Activated CD8-positive, alpha-beta memory T cell treated with anti-CD3 and anti-CD28 coated beads, Interleukin-2, amount 10 ng/mL, durations not matched to agents 7 days and 5 days (primary cell): ENCODE measurements at regions not wholly inside any gene's neighbourhood (a gene's known extent, or its start where the extent isn't known, plus 50 kb on each side); places are given as distances from the start of the nearest gene placed in this dataset.

Experiments used
- ATAC-seq: fragments of 150-1000 bp; cut with Tn5 transposase; one replicate; pipeline ENCODE4 v1.10.0; 2021; ENCODE audit warnings: moderate library complexity
- CTCF ChIA-PET: fragments of 350-600 bp; sonication (Branson Sonifier 250); formaldehyde crosslinking; loops from one replicate; lab custom pipeline; 2021; ENCODE audit warnings: antibody characterized with exemption; lab: Charles Lee
- DNase-seq: peaks from one replicate; pipeline ENCODE4 v3.0.0-alpha.2; 2020
- H3K27ac Mint-ChIP-seq: one replicate; pipeline ENCODE4 v1.8.0; 2021; ENCODE audit warnings: mild to moderate bottlenecking, mixed read lengths
- H3K27me3 Mint-ChIP-seq: one replicate; pipeline ENCODE4 v1.8.0; 2021; ENCODE audit warnings: mixed read lengths
- H3K36me3 Mint-ChIP-seq: one replicate; pipeline ENCODE4 v1.8.0; 2021; ENCODE audit warnings: mild to moderate bottlenecking, mixed read lengths
- H3K4me1 Mint-ChIP-seq: one replicate; pipeline ENCODE4 v1.8.0; 2021; ENCODE audit warnings: mixed read lengths
- H3K4me3 Mint-ChIP-seq: one replicate; pipeline ENCODE4 v1.8.0; 2021; ENCODE audit warnings: mild to moderate bottlenecking, moderate library complexity, mixed read lengths
- H3K9me3 Mint-ChIP-seq: one replicate; pipeline ENCODE4 v1.8.0; 2022; ENCODE audit warnings: low read depth, mixed read lengths

DNA sequence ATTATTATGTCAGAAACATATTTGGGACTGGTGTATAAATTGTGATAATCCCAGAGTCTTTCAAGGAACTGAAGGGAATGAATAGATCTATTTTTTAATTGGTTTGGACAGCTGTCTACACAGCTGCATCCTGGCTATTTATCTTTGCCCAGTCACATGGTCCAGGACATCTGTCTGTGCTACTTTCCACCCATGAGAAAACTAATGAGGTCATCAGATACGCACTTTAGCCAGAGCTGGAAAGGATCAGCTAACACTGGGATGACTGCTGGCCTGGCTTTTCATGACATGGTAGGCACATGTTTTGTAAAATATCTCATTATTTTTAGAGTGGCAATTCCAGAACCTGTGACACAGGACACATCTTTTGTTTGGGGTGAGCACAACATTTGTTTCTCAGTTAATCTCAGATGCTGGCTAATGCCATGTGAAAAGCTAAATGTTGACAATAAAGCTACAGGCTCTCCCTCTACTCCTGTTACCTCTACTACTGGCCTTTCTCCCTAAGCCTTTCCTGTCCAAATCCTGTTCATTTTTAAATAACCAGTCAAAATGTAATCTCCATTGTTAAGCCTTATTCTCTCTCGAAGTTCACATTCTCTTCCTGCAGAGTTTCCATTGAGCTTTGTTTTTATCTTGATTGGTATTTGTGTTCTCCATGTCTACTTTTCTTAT lies 500.7 kb downstream of the RIT2 start:
- no peaks in the 10 kb centered on the region for H3K27me3 Mint-ChIP-seq
- ATAC-seq (no peak), DNase-seq (no peak)
- no peak overlapping the region for H3K4me3 Mint-ChIP-seq
- no peaks in the 10 kb centered on the region for H3K36me3 Mint-ChIP-seq
- no peak overlapping the region for H3K27ac Mint-ChIP-seq
- H3K9me3 Mint-ChIP-seq = peaks cover 2% of the 10 kb centered on the region
- CTCF ChIA-PET = no interaction called here
- no peaks in the 10 kb centered on the region for H3K4me1 Mint-ChIP-seq

DNA sequence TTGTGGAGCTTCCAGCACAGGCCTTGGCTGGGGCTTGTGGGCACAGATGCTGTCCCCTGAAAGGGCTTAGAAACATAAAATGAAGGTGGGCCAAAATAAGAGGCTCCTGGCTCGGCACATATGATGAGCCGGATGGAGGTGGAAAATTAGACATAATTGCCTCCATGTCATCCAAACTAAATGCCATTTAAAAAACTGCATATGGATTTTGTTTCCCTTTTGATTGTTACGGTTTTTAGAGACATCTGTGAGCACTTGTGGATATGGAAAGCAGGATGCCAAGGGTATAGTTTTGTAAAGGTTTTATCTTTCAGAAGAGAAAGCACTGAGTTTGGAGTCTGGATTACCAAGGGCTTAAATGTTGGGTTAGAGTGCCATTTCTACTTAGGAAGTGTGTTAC lies 498.3 kb downstream of the RIT2 start:
- no peak overlapping the region for H3K4me3 Mint-ChIP-seq
- no peaks in the 10 kb centered on the region for H3K4me1 Mint-ChIP-seq
- H3K27ac Mint-ChIP-seq = no peak overlapping the region
- CTCF ChIA-PET = no interaction called here
- no peaks in the 10 kb centered on the region for H3K36me3 Mint-ChIP-seq
- DNase-seq (no peak), ATAC-seq (no peak)
- H3K9me3 Mint-ChIP-seq = peaks cover 2% of the 10 kb centered on the region
- no peaks in the 10 kb centered on the region for H3K27me3 Mint-ChIP-seq

DNA sequence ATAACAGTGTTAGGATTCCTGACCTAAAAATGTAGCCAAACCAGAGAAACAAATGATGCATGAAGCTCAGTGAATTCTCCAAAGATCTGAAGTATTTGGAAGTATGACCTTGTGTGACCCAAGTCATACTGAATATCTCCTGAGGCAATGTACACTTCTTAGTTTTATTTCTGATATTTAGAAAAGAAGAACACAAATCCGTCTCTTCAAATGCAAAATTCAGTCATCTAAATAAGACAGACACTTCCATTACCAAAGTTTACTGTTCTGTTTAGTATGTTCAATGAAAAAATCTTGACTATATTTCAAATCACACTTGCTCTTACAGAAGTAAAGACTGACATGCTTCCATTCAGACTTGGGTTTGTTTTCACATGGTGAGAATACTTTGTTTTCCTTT lies 495.7 kb downstream of the RIT2 start:
- Mint-ChIP-seq H3K4me3 (no peak overlapping the region), H3K36me3 (no peaks in the 10 kb centered on the region), H3K4me1 (no peaks in the 10 kb centered on the region), H3K27ac (no peak overlapping the region), H3K9me3 (peaks cover 3% of the 10 kb centered on the region), H3K27me3 (no peaks in the 10 kb centered on the region)
- ATAC-seq (no peak), DNase-seq (no peak)
- CTCF ChIA-PET = no interaction called here

DNA sequence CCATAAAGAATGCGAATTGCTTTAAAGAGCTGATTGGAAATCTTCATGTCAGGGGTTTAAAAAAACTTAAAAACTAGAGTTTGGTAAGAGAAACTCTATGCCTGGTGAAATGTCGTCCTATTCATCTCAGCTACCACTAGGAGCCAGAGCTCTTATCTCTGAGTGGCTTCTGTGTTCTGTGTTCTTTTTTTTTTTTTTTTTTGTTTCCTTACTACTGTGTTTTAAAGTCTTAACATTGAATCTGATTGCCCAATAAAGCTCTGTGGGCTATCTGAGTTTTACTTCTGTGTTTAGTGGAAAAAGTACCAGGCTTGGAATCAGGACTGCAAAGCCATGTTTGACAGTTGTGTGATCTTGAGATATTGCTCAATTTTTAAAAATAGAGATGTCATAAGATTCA lies 494.8 kb downstream of the RIT2 start:
- CTCF ChIA-PET = interaction anchor here (0.6 kb wide), 1 partner anchor 296 kb away, joined by 3 read pairs; no protein-coding TSS in a partner anchor

DNA sequence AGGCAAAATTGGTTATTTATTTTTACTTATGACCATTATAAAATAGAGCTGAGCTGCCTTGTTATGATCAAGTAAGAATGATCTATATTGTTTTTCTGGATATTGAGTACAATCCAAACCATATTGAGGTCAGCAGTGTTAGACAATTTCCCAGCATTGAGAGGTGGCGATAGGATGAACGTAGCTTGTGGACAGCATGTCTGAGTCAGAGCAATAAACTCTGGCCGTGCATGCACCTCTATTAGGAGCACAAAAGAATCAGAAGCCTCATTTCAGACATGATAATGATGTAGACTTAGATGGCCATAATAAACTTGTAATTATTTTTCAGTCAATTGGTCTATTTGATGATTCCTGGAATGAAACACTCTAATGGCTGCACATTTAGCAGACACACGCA lies 491.6 kb downstream of the RIT2 start:
- CTCF ChIA-PET = no interaction called here
- ATAC-seq (no peak), DNase-seq (no peak)
- no peaks in the 10 kb centered on the region for H3K4me1 Mint-ChIP-seq
- no peak overlapping the region for H3K27ac Mint-ChIP-seq
- H3K27me3 Mint-ChIP-seq = no peaks in the 10 kb centered on the region
- no peaks in the 10 kb centered on the region for H3K36me3 Mint-ChIP-seq
- H3K4me3 Mint-ChIP-seq = no peak overlapping the region
- peaks cover 8% of the 10 kb centered on the region for H3K9me3 Mint-ChIP-seq

More for the DNA sequence above, 494.8 kb downstream of the RIT2 start:
- no peak for ATAC-seq
- no peaks in the 10 kb centered on the region for H3K4me1 Mint-ChIP-seq
- no peak overlapping the region for H3K4me3 Mint-ChIP-seq
- H3K27ac Mint-ChIP-seq = no peak overlapping the region
- no peaks in the 10 kb centered on the region for H3K27me3 Mint-ChIP-seq
- DNase-seq = no peak
- no peaks in the 10 kb centered on the region for H3K36me3 Mint-ChIP-seq
- H3K9me3 Mint-ChIP-seq = peaks cover 7% of the 10 kb centered on the region

DNA sequence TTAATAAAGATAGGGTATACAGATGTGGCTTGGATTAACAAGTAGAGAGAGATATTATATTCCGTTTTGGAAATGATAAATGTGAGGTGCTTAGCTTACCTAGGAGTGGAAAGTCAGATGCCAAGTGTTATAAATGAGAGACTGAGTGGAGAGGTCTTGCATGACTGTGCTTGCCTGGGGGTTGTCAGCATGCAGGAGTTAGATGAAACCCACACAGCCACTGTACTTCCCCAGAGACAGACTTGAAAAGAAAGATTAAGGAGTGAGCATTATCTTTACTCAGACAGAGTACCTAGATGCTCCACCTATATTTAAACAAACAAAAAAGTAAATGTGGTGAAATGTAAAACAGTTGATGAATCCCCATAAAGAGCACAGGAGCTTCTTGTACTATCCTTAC lies 482.7 kb downstream of the RIT2 start:
- no peak for DNase-seq
- CTCF ChIA-PET = no interaction called here
- H3K4me1 Mint-ChIP-seq = no peaks in the 10 kb centered on the region
- no peak overlapping the region for H3K4me3 Mint-ChIP-seq
- no peak overlapping the region for H3K27ac Mint-ChIP-seq
- H3K36me3 Mint-ChIP-seq = no peaks in the 10 kb centered on the region
- ATAC-seq = no peak
- no peaks in the 10 kb centered on the region for H3K27me3 Mint-ChIP-seq
- peaks cover 7% of the 10 kb centered on the region for H3K9me3 Mint-ChIP-seq

DNA sequence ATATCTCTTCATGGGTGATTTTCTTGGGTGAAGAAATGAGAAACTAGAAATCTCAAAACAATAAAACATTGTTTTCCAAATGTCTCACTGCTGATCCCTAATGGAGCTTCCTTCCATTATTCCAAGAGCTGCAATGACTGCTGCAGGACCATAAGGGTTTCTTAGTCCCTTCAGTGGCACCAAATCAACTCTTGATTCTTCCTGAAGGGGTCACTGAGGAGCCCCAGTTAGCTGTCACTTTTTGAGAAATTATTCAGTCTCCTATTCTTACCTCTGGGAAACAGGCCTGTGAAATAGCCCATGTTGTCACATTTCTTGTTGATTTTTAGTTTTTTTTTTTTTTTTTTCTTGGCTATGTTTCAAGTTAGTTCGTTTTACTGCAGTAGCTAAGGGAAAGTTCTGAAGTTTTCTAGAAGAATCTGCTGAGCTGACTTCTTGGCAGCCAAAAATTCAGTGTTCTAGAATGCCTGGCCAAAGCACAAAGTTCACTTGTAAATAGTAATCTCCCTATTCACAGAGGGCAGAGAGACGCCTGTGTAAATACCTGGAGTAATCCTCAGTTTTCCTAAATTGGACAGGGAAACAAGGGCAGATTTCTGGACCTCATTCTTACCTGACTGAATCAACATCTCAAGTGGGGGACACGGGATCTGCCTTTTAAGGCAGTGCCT lies 480.0 kb downstream of the RIT2 start:
- peaks cover 12% of the 10 kb centered on the region for H3K9me3 Mint-ChIP-seq
- no peak for DNase-seq
- H3K27ac Mint-ChIP-seq = no peak overlapping the region
- no peak overlapping the region for H3K4me3 Mint-ChIP-seq
- no peaks in the 10 kb centered on the region for H3K36me3 Mint-ChIP-seq
- CTCF ChIA-PET = no interaction called here
- H3K27me3 Mint-ChIP-seq = no peaks in the 10 kb centered on the region
- ATAC-seq = no peak
- no peaks in the 10 kb centered on the region for H3K4me1 Mint-ChIP-seq

DNA sequence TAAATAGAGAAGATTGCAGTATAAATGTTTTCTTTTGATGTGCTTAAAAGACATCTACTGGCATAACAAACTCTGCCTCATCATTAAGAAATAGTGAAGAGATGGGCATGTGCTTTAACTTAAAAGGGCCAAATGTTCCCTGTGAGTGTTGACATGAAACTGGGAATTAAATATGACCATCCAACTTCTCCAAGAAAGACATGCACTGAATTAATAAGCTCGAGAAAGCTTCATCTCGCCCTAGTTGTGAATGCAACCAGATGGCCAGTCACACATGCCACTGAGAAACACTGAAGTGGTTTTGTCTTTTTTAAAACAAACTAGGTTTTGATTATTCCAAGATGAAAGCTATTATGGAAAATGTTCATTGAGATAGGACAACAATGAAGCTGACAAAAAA lies 479.2 kb downstream of the RIT2 start:
- H3K27me3 Mint-ChIP-seq = no peaks in the 10 kb centered on the region
- ATAC-seq = no peak
- H3K27ac Mint-ChIP-seq = no peak overlapping the region
- H3K4me3 Mint-ChIP-seq = no peak overlapping the region
- CTCF ChIA-PET = no interaction called here
- DNase-seq = no peak
- H3K4me1 Mint-ChIP-seq = no peaks in the 10 kb centered on the region
- peaks cover 10% of the 10 kb centered on the region for H3K9me3 Mint-ChIP-seq
- no peaks in the 10 kb centered on the region for H3K36me3 Mint-ChIP-seq

DNA sequence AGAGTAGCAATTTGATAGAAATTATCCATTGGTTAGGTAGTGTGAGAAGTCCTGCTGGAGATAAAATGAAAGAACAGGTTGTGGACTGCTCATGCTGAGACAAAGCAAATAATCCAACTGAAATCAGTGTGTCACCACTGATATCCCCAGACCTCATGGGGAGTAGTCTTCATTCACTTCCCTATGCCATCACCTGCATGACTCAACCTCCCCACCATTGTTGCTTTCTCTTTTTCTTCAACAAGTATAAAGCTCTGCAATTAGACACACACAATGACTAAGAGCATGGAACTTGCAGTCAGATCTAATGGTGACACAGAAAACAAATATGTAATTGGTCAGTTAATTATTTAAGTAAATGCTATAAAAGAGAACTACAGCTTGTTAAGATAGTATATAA lies 475.3 kb downstream of the RIT2 start:
- no peaks in the 10 kb centered on the region for H3K36me3 Mint-ChIP-seq
- peaks cover 8% of the 10 kb centered on the region for H3K9me3 Mint-ChIP-seq
- no peak overlapping the region for H3K4me3 Mint-ChIP-seq
- ATAC-seq (no peak), DNase-seq (no peak)
- CTCF ChIA-PET = no interaction called here
- H3K27ac Mint-ChIP-seq = no peak overlapping the region
- H3K27me3 Mint-ChIP-seq = no peaks in the 10 kb centered on the region
- no peaks in the 10 kb centered on the region for H3K4me1 Mint-ChIP-seq

DNA sequence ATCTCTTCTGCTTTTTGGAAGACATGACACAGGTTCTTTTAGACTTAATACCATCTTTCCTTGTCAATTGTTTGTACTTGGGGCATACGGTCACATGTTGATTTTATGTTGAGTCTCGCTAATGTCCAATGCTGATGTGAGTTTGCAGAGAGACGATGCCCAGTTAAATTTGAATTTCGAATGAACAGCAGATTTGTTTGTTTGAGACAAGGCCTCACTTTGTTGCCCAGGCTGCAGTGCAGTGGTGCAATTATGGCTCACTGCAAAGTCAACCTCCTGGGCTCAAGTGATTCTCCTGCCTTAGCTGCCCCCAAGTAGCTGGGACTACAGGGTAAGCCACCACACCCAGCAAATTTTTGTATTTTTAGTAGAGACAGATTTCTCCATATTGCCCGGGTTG lies 473.5 kb downstream of the RIT2 start:
- H3K27me3 Mint-ChIP-seq = no peaks in the 10 kb centered on the region
- no peaks in the 10 kb centered on the region for H3K4me1 Mint-ChIP-seq
- no peak overlapping the region for H3K27ac Mint-ChIP-seq
- no peaks in the 10 kb centered on the region for H3K36me3 Mint-ChIP-seq
- H3K9me3 Mint-ChIP-seq = peaks cover 8% of the 10 kb centered on the region
- no peak for DNase-seq
- no peak for ATAC-seq
- CTCF ChIA-PET = no interaction called here
- no peak overlapping the region for H3K4me3 Mint-ChIP-seq

DNA sequence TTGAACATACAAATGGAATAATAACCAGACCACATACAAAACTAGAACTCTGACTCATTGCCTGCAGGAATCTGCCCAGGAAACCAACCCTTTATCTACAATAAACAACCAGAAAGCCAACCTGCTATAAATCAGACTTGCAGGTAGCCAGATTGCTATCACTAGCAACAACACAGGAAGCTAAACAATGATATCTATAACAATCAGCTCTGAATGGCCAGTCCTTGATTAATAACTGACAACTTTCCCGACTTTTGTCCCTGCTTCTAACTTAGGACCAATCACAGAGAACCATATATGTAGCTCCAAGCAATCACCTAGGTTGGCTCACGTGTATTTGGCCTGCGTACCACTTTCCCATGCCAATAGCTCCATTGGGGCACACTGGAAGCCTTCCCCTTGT lies 470.8 kb downstream of the RIT2 start:
- CTCF ChIA-PET = no interaction called here
- H3K36me3 Mint-ChIP-seq = no peaks in the 10 kb centered on the region
- no peak overlapping the region for H3K4me3 Mint-ChIP-seq
- no peaks in the 10 kb centered on the region for H3K4me1 Mint-ChIP-seq
- peaks cover 6% of the 10 kb centered on the region for H3K9me3 Mint-ChIP-seq
- no peaks in the 10 kb centered on the region for H3K27me3 Mint-ChIP-seq
- no peak overlapping the region for H3K27ac Mint-ChIP-seq
- no peak for DNase-seq
- no peak for ATAC-seq

DNA sequence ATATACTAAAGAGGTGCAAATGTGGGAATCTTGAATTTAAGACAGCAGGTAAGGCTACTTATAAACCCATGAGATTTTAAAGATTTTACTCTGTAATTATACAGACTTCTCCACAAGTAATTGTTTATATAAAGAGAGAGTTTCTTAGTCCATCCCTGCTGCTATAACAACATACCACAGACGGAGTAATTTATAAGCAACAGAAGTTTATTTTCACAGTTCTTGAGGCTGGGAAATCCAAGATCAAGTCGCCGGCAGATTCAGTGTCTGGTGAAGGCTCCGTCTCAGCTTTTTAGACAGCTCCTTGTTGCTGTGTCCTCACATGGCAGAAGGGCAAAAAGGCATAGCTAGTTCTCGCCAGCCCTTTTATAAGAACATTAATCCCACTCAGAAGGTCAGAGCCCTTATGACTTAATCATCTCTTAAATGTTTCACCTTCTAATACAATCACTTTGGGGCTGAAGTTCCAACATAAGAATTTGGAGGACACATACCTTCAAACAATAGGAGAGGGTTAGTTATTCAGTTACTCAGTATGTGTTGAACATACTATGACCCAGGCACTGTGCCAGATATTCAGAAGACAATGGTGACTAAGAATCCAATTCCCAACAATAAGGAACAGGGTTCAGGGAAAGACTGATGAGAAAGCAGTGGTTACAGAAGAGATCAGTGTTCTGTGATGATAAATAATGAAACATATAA lies 466.0 kb downstream of the RIT2 start:
- Mint-ChIP-seq H3K27me3 (no peaks in the 10 kb centered on the region), H3K4me1 (no peaks in the 10 kb centered on the region), H3K27ac (no peak overlapping the region), H3K4me3 (no peak overlapping the region), H3K9me3 (peaks cover 9% of the 10 kb centered on the region), H3K36me3 (no peaks in the 10 kb centered on the region)
- no peak for ATAC-seq
- CTCF ChIA-PET = no interaction called here
- DNase-seq = no peak

DNA sequence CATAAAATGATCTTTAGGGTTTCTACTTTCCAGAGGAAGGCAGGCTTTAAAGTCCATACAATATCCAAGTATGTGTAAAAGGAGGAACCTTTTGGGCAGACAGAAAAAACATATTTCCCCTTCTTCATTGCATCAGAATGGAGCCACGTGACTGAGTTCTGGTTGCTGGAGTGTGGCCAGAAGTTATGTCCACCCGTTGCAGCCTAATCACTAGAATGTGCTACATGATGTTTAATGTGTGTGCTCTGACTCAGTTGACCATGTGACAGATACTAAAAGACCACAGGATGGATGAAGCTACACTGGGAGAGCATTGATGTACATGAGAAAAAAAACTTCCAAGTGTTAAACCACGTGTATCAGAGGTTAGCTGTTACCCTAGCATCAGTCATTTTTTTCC lies 460.9 kb downstream of the RIT2 start:
- H3K4me1 Mint-ChIP-seq = no peaks in the 10 kb centered on the region
- no peak overlapping the region for H3K27ac Mint-ChIP-seq
- CTCF ChIA-PET = no interaction called here
- ATAC-seq (no peak), DNase-seq (no peak)
- no peak overlapping the region for H3K4me3 Mint-ChIP-seq
- H3K9me3 Mint-ChIP-seq = peaks cover 7% of the 10 kb centered on the region
- no peaks in the 10 kb centered on the region for H3K27me3 Mint-ChIP-seq
- H3K36me3 Mint-ChIP-seq = no peaks in the 10 kb centered on the region

DNA sequence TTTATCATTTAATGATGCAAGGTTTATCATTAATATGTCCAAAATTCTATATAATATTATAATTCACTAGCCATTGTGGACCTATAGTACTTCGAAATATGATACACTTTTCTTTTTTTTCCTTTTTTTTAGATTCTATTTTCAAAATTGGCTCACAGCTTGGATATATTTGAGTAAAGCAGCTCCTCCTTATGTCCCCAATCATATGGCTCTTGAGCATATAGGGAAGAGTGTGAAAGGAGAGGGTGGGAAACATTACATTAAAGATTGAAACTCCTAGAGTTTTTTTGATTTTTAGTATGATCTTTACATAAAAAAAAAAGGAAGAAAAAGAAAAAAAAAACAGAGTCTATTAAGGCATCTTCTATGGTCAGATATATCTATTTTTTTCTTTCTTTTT lies 457.9 kb downstream of the RIT2 start:
- H3K27me3 Mint-ChIP-seq = no peaks in the 10 kb centered on the region
- no peaks in the 10 kb centered on the region for H3K4me1 Mint-ChIP-seq
- no peaks in the 10 kb centered on the region for H3K36me3 Mint-ChIP-seq
- H3K27ac Mint-ChIP-seq = no peak overlapping the region
- ATAC-seq = no peak
- CTCF ChIA-PET = no interaction called here
- peaks cover 2% of the 10 kb centered on the region for H3K9me3 Mint-ChIP-seq
- H3K4me3 Mint-ChIP-seq = no peak overlapping the region
- no peak for DNase-seq
